Cardiac fibroblast (primary cell): ENCODE measurements at regions not wholly inside any gene's neighbourhood (a gene's known extent, or its start where the extent isn't known, plus 50 kb on each side); places are given as distances from the start of the nearest gene placed in this dataset.
A peak's percentile ranks its signal among the peaks of the same experiment; 100 is the strongest.
"Not testable (repeated sequence)": the region's sequence is repeated elsewhere in the genome, so short reads cannot be mapped to it uniquely, and the experiment has no call there.

ENCODE experiments used
- DNase-seq, 2 donors: peaks; one replicate each; pipeline versions ENCODE4 v3.0.0 to v3.0.0-alpha.2; 2010; ENCODE audit warnings: low read depth in 2 of 2
- H3K4me3 ChIP-seq, 2 donors: replicated peaks in 1 of 2; 1 replicate in 1 of 2; 2 replicates in 1 of 2; pipeline ENCODE4 v1.5.1; 2011; ENCODE audit warnings: low read depth in 2 of 2, low read length in 2 of 2, mild to moderate bottlenecking in 2 of 2, moderate library complexity in 1 of 2
- CTCF ChIP-seq: IDR thresholded peaks from one replicate; pipeline ENCODE4 v1.5.1; 2011; ENCODE audit warnings: low read depth, mild to moderate bottlenecking, low read length, inconsistent platforms

GRCh38 chrX:152507168-152507567 is 56.1 kb upstream of the GABRA3 start:
- not testable (repeated sequence) for H3K4me3 ChIP-seq, DNase-seq

GRCh38 chrX:152520653-152521052 is 69.5 kb upstream of the GABRA3 start:
- no peak for TF ChIP-seq CTCF

GRCh38 chrX:152528193-152528592 is 77.1 kb upstream of the GABRA3 start:
- no peak for DNase-seq
- TF ChIP-seq CTCF, result no peak

More at GRCh38 chrX:152520653-152521052, 69.5 kb upstream of the GABRA3 start:
- no peak for DNase-seq
- no peak overlapping the region for H3K4me3 ChIP-seq

GRCh38 chrX:152530967-152531366 is 79.9 kb upstream of the GABRA3 start:
- H3K4me3 ChIP-seq, result no peak overlapping the region
- no peak for TF ChIP-seq CTCF
- DNase-seq, result no peak

More at GRCh38 chrX:152528193-152528592, 77.1 kb upstream of the GABRA3 start:
- no peak overlapping the region for H3K4me3 ChIP-seq

GRCh38 chrX:152537373-152537772 is 86.3 kb upstream of the GABRA3 start:
- H3K4me3 ChIP-seq, result no peak overlapping the region
- TF ChIP-seq CTCF, result no peak
- peak in 1 of 2 donors; percentile 0 for DNase-seq

- H3K4me3 ChIP-seq, result no peak overlapping the region
- TF ChIP-seq CTCF, result no peak
- DNase-seq, result no peak
Observed at GRCh38 chrX:152573866-152574265, 63.8 kb upstream of the GABRQ start.

GRCh38 chrX:152575331-152575730 is 62.4 kb upstream of the GABRQ start:
- H3K4me3 ChIP-seq, result no peak overlapping the region
- no peak for TF ChIP-seq CTCF
- DNase-seq, result no peak

- not testable (repeated sequence) for H3K4me3 ChIP-seq, DNase-seq
Observed at GRCh38 chrX:152587523-152587922, 50.2 kb upstream of the GABRQ start.
